ENCODE measurements at regions not wholly inside any gene's neighbourhood (a gene's known extent, or its start where the extent isn't known, plus 50 kb on each side); places are given as distances from the start of the nearest gene placed in this dataset.

DNA sequence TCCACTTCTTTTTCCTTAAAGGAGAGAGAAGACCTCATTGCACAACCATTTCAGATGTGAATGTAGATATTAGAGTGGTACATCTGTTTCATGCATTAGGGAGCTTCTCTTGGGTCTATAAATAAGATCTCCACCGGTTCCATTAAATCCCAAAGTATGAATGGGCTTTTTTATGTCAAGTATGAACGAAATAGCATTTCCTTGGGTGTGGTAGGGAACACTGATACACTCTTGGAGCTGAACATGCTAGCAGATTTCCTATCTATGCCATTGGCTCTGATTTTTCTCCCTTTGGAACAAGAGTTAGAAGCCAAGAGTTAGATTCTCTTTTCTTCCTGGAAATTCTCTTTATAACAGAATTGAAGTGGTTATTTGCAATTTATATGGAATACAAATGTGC is 245.6 kb upstream of the ADAMTS5 start:
- Histone ChIP-seq H3K36me3 (ENCODE audit: control insufficient read depth, low read length) (no peaks in the 10 kb centered on the region), H3F3A (ENCODE audit: control insufficient read depth, insufficient read depth) (no peaks in the 10 kb centered on the region), H3K27ac (ENCODE audit: low read depth, low read length) (no peak overlapping the region), H3K4me2 (ENCODE audit: low read length) (no peak overlapping the region), H3K79me2 (ENCODE audit: control insufficient read depth, low read length) (no peaks in the 10 kb centered on the region), H3K9me3 (ENCODE audit: control insufficient read depth, insufficient read depth, low read length) (no peaks in the 10 kb centered on the region; the same call in 1 of the 2 replicates), H3K9me2 (replicated peaks; ENCODE audit: control insufficient read depth, low read length) (no peaks in the 10 kb centered on the region), H3K4me3 (ENCODE audit: low read length) (no peak overlapping the region), H3K4me1 (ENCODE audit: control insufficient read depth, low read length) (no peaks in the 10 kb centered on the region), H4K20me1 (ENCODE audit: control insufficient read depth, insufficient read depth, low read depth, low read length) (no peaks in the 10 kb centered on the region), H3K27me3 (ENCODE audit: control insufficient read depth, low read length) (no peaks in the 10 kb centered on the region)
- TF ChIP-seq, protein P1, sequence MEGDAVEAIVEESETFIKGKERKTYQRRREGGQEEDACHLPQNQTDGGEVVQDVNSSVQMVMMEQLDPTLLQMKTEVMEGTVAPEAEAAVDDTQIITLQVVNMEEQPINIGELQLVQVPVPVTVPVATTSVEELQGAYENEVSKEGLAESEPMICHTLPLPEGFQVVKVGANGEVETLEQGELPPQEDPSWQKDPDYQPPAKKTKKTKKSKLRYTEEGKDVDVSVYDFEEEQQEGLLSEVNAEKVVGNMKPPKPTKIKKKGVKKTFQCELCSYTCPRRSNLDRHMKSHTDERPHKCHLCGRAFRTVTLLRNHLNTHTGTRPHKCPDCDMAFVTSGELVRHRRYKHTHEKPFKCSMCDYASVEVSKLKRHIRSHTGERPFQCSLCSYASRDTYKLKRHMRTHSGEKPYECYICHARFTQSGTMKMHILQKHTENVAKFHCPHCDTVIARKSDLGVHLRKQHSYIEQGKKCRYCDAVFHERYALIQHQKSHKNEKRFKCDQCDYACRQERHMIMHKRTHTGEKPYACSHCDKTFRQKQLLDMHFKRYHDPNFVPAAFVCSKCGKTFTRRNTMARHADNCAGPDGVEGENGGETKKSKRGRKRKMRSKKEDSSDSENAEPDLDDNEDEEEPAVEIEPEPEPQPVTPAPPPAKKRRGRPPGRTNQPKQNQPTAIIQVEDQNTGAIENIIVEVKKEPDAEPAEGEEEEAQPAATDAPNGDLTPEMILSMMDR (IDR thresholded peaks at IDR 0.05; ENCODE audit: low read depth, low read length, poor library complexity, severe bottlenecking) = no peak
- no peak for TF ChIP-seq EZH2phosphoT487 (IDR thresholded peaks at IDR 0.05; ENCODE audit: borderline replicate concordance, low read length)

DNA sequence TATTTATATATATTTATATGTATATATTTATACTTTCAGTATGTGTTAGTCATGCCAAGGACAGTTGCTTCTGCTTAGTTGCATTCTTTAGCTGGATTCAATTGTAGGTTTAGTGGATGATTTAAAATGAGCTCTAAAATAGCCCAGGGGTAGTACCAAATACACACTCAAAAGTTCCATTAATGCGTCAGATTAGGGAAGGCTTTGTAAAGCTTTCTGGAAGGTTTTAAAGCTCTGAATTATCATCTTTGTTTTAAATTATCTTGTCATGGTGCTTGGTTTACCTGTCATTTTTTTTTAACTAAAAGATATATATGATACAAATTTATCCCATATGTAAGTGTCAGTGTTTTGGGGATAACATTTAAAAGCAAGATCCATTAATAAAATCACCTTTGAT is 242.7 kb upstream of the ADAMTS5 start:
- H3K4me3 ChIP-seq (ENCODE audit: low read length) = no peak overlapping the region
- no peaks in the 10 kb centered on the region for H3K36me3 ChIP-seq (ENCODE audit: control insufficient read depth, low read length)
- no peaks in the 10 kb centered on the region for H3K79me2 ChIP-seq (ENCODE audit: control insufficient read depth, low read length)
- no peaks in the 10 kb centered on the region for H3K4me1 ChIP-seq (ENCODE audit: control insufficient read depth, low read length)
- no peak for TF ChIP-seq EZH2phosphoT487 (IDR thresholded peaks at IDR 0.05; ENCODE audit: borderline replicate concordance, low read length)
- TF ChIP-seq, protein P1 (IDR thresholded peaks at IDR 0.05; ENCODE audit: low read depth, low read length, poor library complexity, severe bottlenecking) = no peak
- H3F3A ChIP-seq (ENCODE audit: control insufficient read depth, insufficient read depth) = no peaks in the 10 kb centered on the region
- no peak overlapping the region for H3K4me2 ChIP-seq (ENCODE audit: low read length)
- no peaks in the 10 kb centered on the region for H4K20me1 ChIP-seq (ENCODE audit: control insufficient read depth, insufficient read depth, low read depth, low read length)
- H3K9me3 ChIP-seq (ENCODE audit: control insufficient read depth, insufficient read depth, low read length) = no peaks in the 10 kb centered on the region; the same call in 1 of the 2 replicates
- no peaks in the 10 kb centered on the region for H3K27me3 ChIP-seq (ENCODE audit: control insufficient read depth, low read length)
- H3K9me2 ChIP-seq (replicated peaks; ENCODE audit: control insufficient read depth, low read length) = no peaks in the 10 kb centered on the region
- no peak overlapping the region for H3K27ac ChIP-seq (ENCODE audit: low read depth, low read length)

DNA sequence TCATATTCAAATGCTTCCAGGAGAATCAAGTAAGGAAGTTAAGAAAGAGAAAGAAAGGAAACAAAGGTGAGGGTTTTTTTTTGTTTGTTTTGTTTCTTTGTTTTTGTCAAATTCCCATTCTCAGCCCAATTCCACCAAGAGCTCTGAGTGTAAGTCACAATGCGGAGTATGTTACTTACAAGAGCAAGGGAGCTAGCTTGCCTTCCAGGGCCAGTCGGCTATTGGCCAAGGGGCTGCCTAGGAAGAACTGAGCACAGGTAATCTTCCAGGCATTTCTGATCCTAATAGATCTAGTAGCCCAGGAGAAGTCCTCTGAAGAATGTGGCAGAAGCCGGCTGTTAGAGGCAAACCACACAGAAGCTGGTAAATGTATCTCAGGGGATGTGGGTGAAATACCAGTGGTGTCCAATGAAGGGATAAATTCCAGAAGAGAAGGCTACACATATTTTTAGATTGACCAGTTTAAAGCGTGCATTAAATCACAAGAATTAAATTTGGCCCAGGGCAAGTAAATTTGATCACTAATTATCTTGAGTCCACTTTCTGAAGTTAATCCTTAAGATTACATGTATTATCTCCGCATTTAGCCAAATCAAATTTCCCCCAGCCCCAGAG is 239.6 kb upstream of the ADAMTS5 start:
- H3K79me2 ChIP-seq (ENCODE audit: control insufficient read depth, low read length) = no peaks in the 10 kb centered on the region
- H3K36me3 ChIP-seq (ENCODE audit: control insufficient read depth, low read length) = no peaks in the 10 kb centered on the region
- no peak overlapping the region for H3K4me3 ChIP-seq (ENCODE audit: low read length)
- H3K4me1 ChIP-seq (ENCODE audit: control insufficient read depth, low read length) = no peaks in the 10 kb centered on the region
- H3K9me3 ChIP-seq (ENCODE audit: control insufficient read depth, insufficient read depth, low read length) = no peaks in the 10 kb centered on the region; the same call in 1 of the 2 replicates
- no peaks in the 10 kb centered on the region for H4K20me1 ChIP-seq (ENCODE audit: control insufficient read depth, insufficient read depth, low read depth, low read length)
- H3K4me2 ChIP-seq (ENCODE audit: low read length) = no peak overlapping the region
- no peaks in the 10 kb centered on the region for H3K9me2 ChIP-seq (replicated peaks; ENCODE audit: control insufficient read depth, low read length)
- H3F3A ChIP-seq (ENCODE audit: control insufficient read depth, insufficient read depth) = no peaks in the 10 kb centered on the region
- TF ChIP-seq, protein P1 (IDR thresholded peaks at IDR 0.05; ENCODE audit: low read depth, low read length, poor library complexity, severe bottlenecking) = no peak
- no peak for TF ChIP-seq EZH2phosphoT487 (IDR thresholded peaks at IDR 0.05; ENCODE audit: borderline replicate concordance, low read length)
- no peak overlapping the region for H3K27ac ChIP-seq (ENCODE audit: low read depth, low read length)
- no peaks in the 10 kb centered on the region for H3K27me3 ChIP-seq (ENCODE audit: control insufficient read depth, low read length)
